Sigmoid colon (tissue), 4 donors: ENCODE measurements at regions not wholly inside any gene's neighbourhood (a gene's known extent, or its start where the extent isn't known, plus 50 kb on each side); places are given as distances from the start of the nearest gene placed in this dataset.

Experiments used
- CTCF ChIP-seq, 4 experiments: fragments of 450-650 bp in 3 of 4; fragments of 200-600 bp in 1 of 4; IDR thresholded peaks; one replicate each; pipeline ENCODE4 v1.5.1; 2016 to 2019; ENCODE audit warnings: antibody characterized with exemption in 4 of 4, mild to moderate bottlenecking in 3 of 4, moderate library complexity in 2 of 4
- EP300 ChIP-seq, 4 donors: sonication (generic); formaldehyde crosslinking; IDR thresholded peaks; one replicate each; pipeline ENCODE4 v1.6.1; 2017; ENCODE audit warnings: antibody characterized with exemption in 4 of 4
- POLR2A ChIP-seq, 2 donors: fragments of 450-650 bp; IDR thresholded peaks; one replicate each; pipeline ENCODE4 v1.6.1; 2016; ENCODE audit warnings: antibody characterized with exemption in 2 of 2, mild to moderate bottlenecking in 2 of 2, moderate library complexity in 2 of 2
- POLR2AphosphoS5 ChIP-seq, 4 donors: sonication (generic); formaldehyde crosslinking; IDR thresholded peaks; one replicate each; pipeline ENCODE4 v1.6.1; 2017; ENCODE audit warnings: antibody characterized with exemption in 4 of 4

GRCh38 chr2:76326636-76327035 lies 615.9 kb upstream of the GCFC2 start:
- TF ChIP-seq CTCF (IDR thresholded peaks at IDR 0.05) (no peak), POLR2A (IDR thresholded peaks at IDR 0.05) (no peak), POLR2AphosphoS5 (IDR thresholded peaks at IDR 0.05) (no peak), EP300 (IDR thresholded peaks at IDR 0.05) (no peak)
